H9 (cell line): ENCODE measurements at regions not wholly inside any gene's neighbourhood (a gene's known extent, or its start where the extent isn't known, plus 50 kb on each side); places are given as distances from the start of the nearest gene placed in this dataset.

Experiments
- DNase-seq: peaks from one replicate; pipeline ENCODE4 v3.0.0-alpha.2; 2017
- H2AFZ ChIP-seq: one replicate; pipeline ENCODE4 v1.6.1; 2013; ENCODE audit warnings: mild to moderate bottlenecking, low read length, control low read depth, moderate library complexity
- H2AK5ac ChIP-seq: 2 replicates; pipeline ENCODE4 v1.6.1; 2013; ENCODE audit warnings: low read length, control low read depth, mixed read lengths; ENCODE audit not compliant: insufficient read length
- H2BK120ac ChIP-seq: one replicate; pipeline ENCODE4 v1.6.1; 2013; ENCODE audit warnings: low read depth, mild to moderate bottlenecking, low read length, control low read depth, inconsistent platforms; ENCODE audit not compliant: poor library complexity, severe bottlenecking
- H2BK12ac ChIP-seq: 2 replicates; pipeline ENCODE4 v1.6.1; 2013; ENCODE audit warnings: low read length, control low read depth, mixed read lengths, low read depth; ENCODE audit not compliant: insufficient read length
- H2BK15ac ChIP-seq: 2 replicates; pipeline ENCODE4 v1.6.1; 2013; ENCODE audit warnings: low read depth, low read length, control low read depth
- H2BK20ac ChIP-seq: one replicate; pipeline ENCODE4 v1.6.1; 2013; ENCODE audit warnings: low read depth, mild to moderate bottlenecking, low read length, control low read depth, inconsistent platforms; ENCODE audit not compliant: poor library complexity, severe bottlenecking
- H2BK5ac ChIP-seq: 2 replicates; pipeline ENCODE4 v1.6.1; 2013; ENCODE audit warnings: low read length, control low read depth, mixed read lengths; ENCODE audit not compliant: insufficient read length
- H3K14ac ChIP-seq: 2 replicates; pipeline ENCODE4 v1.6.1; 2013; ENCODE audit warnings: low read length, control low read depth; ENCODE audit not compliant: insufficient read depth
- H3K18ac ChIP-seq: 2 replicates; pipeline ENCODE4 v1.6.1; 2013; ENCODE audit warnings: low read depth, mild to moderate bottlenecking, mixed read lengths, low read length, control low read depth; ENCODE audit not compliant: insufficient read length
- H3K23ac ChIP-seq: 2 replicates; pipeline ENCODE4 v1.6.1; 2013; ENCODE audit warnings: low read length, control low read depth, mixed read lengths, low read depth; ENCODE audit not compliant: insufficient read length
- H3K23me2 ChIP-seq: 2 replicates; pipeline ENCODE4 v1.6.1; 2013; ENCODE audit warnings: low read depth, mild to moderate bottlenecking, mixed read lengths, low read length, control low read depth; ENCODE audit not compliant: insufficient read length, poor library complexity, severe bottlenecking
- H3K27ac ChIP-seq: 2 replicates; pipeline ENCODE4 v1.5.1; 2013; ENCODE audit warnings: low read length, control low read depth, mixed read lengths, low read depth; ENCODE audit not compliant: insufficient read length
- H3K27me3 ChIP-seq: 2 replicates; pipeline ENCODE4 v1.6.1; 2013; ENCODE audit warnings: low read length, control low read depth, inconsistent platforms; ENCODE audit not compliant: insufficient read depth
- H3K4ac ChIP-seq: 2 replicates; pipeline ENCODE4 v1.6.1; 2013; ENCODE audit warnings: low read depth, mild to moderate bottlenecking, control low read depth, inconsistent platforms, low read length, moderate library complexity
- H3K4me1 ChIP-seq: 2 replicates; pipeline ENCODE4 v1.6.1; 2013; ENCODE audit warnings: low read length, control low read depth, inconsistent platforms; ENCODE audit not compliant: insufficient read depth
- H3K4me2 ChIP-seq: 2 replicates; pipeline ENCODE4 v1.6.1; 2013; ENCODE audit warnings: low read length, control low read depth, mixed read lengths; ENCODE audit not compliant: insufficient read length, insufficient read depth
- H3K56ac ChIP-seq: 2 replicates; pipeline ENCODE4 v1.6.1; 2013; ENCODE audit warnings: low read depth, mild to moderate bottlenecking, mixed read lengths, low read length, control low read depth; ENCODE audit not compliant: insufficient read length
- H3K79me1 ChIP-seq: 2 replicates; pipeline ENCODE4 v1.6.1; 2013; ENCODE audit warnings: low read depth, mild to moderate bottlenecking, moderate library complexity, low read length, control low read depth, inconsistent platforms; ENCODE audit not compliant: insufficient read depth, poor library complexity, severe bottlenecking
- H3K79me2 ChIP-seq: 2 replicates; pipeline ENCODE4 v1.6.1; 2013; ENCODE audit warnings: low read length, control low read depth, inconsistent platforms; ENCODE audit not compliant: insufficient read depth
- H3K9ac ChIP-seq: 2 replicates; pipeline ENCODE4 v1.6.1; 2013; ENCODE audit warnings: low read length, control low read depth, mixed read lengths; ENCODE audit not compliant: insufficient read length; ENCODE audit errors: extremely low read depth
- H3K9me3 ChIP-seq: one replicate; pipeline ENCODE4 v1.6.1; 2013; ENCODE audit warnings: low read depth, low read length, inconsistent platforms; ENCODE audit not compliant: control insufficient read depth
- H3T11ph ChIP-seq: one replicate; pipeline ENCODE4 v1.6.1; 2013; ENCODE audit warnings: mild to moderate bottlenecking, low read length, control low read depth, inconsistent platforms
- H4K20me1 ChIP-seq: one replicate; pipeline ENCODE4 v1.6.1; 2013; ENCODE audit not compliant: control insufficient read depth, insufficient read length, insufficient read depth
- H4K5ac ChIP-seq: 2 replicates; pipeline ENCODE4 v1.6.1; 2013; ENCODE audit warnings: low read depth, mild to moderate bottlenecking, mixed read lengths, low read length, control low read depth; ENCODE audit not compliant: insufficient read length
- H4K8ac ChIP-seq: replicated peaks from 2 replicates; pipeline ENCODE4 v1.6.1; 2013; ENCODE audit warnings: low read length, control low read depth, mixed read lengths, low read depth; ENCODE audit not compliant: insufficient read length
- H4K91ac ChIP-seq: 2 replicates; pipeline ENCODE4 v1.6.1; 2013; ENCODE audit warnings: low read depth, mild to moderate bottlenecking, moderate library complexity, mixed read lengths, low read length, control low read depth; ENCODE audit not compliant: insufficient read length
- H3K27ac Mint-ChIP-seq, 3 experiments: 2 replicates in 2 of 3; 3 replicates in 1 of 3; pipeline ENCODE4 v1.8.0; 2020 to 2021; ENCODE audit warnings: mixed read lengths in 3 of 3, mild to moderate bottlenecking in 1 of 3, moderate library complexity in 1 of 3
- H3K27me3 Mint-ChIP-seq: 2 replicates; pipeline ENCODE4 v1.8.0; 2021; ENCODE audit warnings: low read depth, mild to moderate bottlenecking, moderate library complexity, mixed read lengths
- H3K36me3 Mint-ChIP-seq, 3 experiments: 2 replicates in 2 of 3; 3 replicates in 1 of 3; pipeline ENCODE4 v1.8.0; 2020 to 2021; ENCODE audit warnings: low read depth in 3 of 3, mixed read lengths in 3 of 3; ENCODE audit not compliant: insufficient read depth in 1 of 3
- H3K4me1 Mint-ChIP-seq, 2 experiments: 2 replicates each; pipeline ENCODE4 v1.8.0; 2020; ENCODE audit warnings: mixed read lengths in 2 of 2
- H3K4me3 Mint-ChIP-seq, 2 experiments: 2 replicates in 1 of 2; 3 replicates in 1 of 2; pipeline ENCODE4 v1.8.0; 2020 to 2021; ENCODE audit warnings: mild to moderate bottlenecking in 2 of 2, mixed read lengths in 2 of 2, moderate library complexity in 1 of 2
- H3K9me3 Mint-ChIP-seq, 2 experiments: 2 replicates in 1 of 2; 3 replicates in 1 of 2; pipeline ENCODE4 v1.8.0; 2020; ENCODE audit warnings: mild to moderate bottlenecking in 2 of 2, mixed read lengths in 2 of 2, moderate library complexity in 1 of 2
- CTCF ChIP-seq: fragments of 200-600 bp; sonication (generic); conservative IDR thresholded peaks from 3 replicates; pipeline ENCODE4 v1.8.0; 2021; ENCODE audit warnings: antibody characterized with exemption, mild to moderate bottlenecking
- WGBS: extraction: QIAGEN DNeasy Blood & Tissue Kit; methylation state at CpG from one replicate; pipeline ENCODE4 v1.1.7; 2013; ENCODE audit warnings: missing lambda C conversion rate, low lambda C conversion rate, mixed read lengths; ENCODE audit not compliant: insufficient read length; ENCODE audit errors: extremely low coverage; 5-methylcytosine and 5-hydroxymethylcytosine counted together

- no peak for TF ChIP-seq CTCF
- H3K4me3 Mint-ChIP-seq = no peak overlapping the region
- H4K5ac ChIP-seq = no peak overlapping the region
- no peak overlapping the region for H3K23ac ChIP-seq
- H3K4me2 ChIP-seq = no peak overlapping the region
- no peaks in the 10 kb centered on the region for H3K36me3 Mint-ChIP-seq
- H3K56ac ChIP-seq = no peak overlapping the region
- no peak overlapping the region for H3K14ac ChIP-seq
- H3K27ac Mint-ChIP-seq = no peak overlapping the region
- no peaks in the 10 kb centered on the region for H3K23me2 ChIP-seq
- H2AK5ac ChIP-seq = no peak overlapping the region
- no peaks in the 10 kb centered on the region for H3K9me3 Mint-ChIP-seq
- no peak overlapping the region for H2BK12ac ChIP-seq
- no peak for DNase-seq
- no peak overlapping the region for H3K4ac ChIP-seq
- H2BK15ac ChIP-seq = no peak overlapping the region
- H3K79me2 ChIP-seq = no peaks in the 10 kb centered on the region
- H4K91ac ChIP-seq = no peak overlapping the region
- 0 out of 2 replicates have a peak, but pooled peaks cover 2% of the 10 kb centered on the region for H3K27me3 ChIP-seq
- H3K27ac ChIP-seq = no peak overlapping the region
- H4K20me1 ChIP-seq = no peaks in the 10 kb centered on the region
- H3K9me3 ChIP-seq = no peaks in the 10 kb centered on the region
- H2AFZ ChIP-seq = no peak overlapping the region
- H2BK5ac ChIP-seq = no peak overlapping the region
- no peak overlapping the region for H2BK20ac ChIP-seq
- no peaks in the 10 kb centered on the region for H3K4me1 Mint-ChIP-seq
- H2BK120ac ChIP-seq = no peak overlapping the region
- H3K4me1 ChIP-seq = no peaks in the 10 kb centered on the region
- no CpG with 5 or more reads among the region's 3 CpGs for WGBS
- H3K27me3 Mint-ChIP-seq = no peaks in the 10 kb centered on the region
- no peaks in the 10 kb centered on the region for H3K79me1 ChIP-seq
- H3K18ac ChIP-seq = no peak overlapping the region
- no peak overlapping the region for H3T11ph ChIP-seq
- H4K8ac ChIP-seq = no peak overlapping the region
- no peak overlapping the region for H3K9ac ChIP-seq
These were observed 150.3 kb downstream of the DAD1 start for GRCh38 chr14:22438742-22439141.
